Transverse colon (tissue), 4 donors: ENCODE measurements at regions not wholly inside any gene's neighbourhood (a gene's known extent, or its start where the extent isn't known, plus 50 kb on each side); places are given as distances from the start of the nearest gene placed in this dataset.
A peak's percentile ranks its signal among the peaks of the same experiment; 100 is the strongest.

Source experiments
- DNase-seq: peaks from one replicate; pipeline ENCODE4 v3.0.0-alpha.2; 2019
- H3K27ac ChIP-seq, 4 donors: fragments of 200-600 bp; sonication (generic); 2 replicates each; pipeline ENCODE4 v1.5.1; 2016 to 2018; ENCODE audit warnings: inconsistent platforms in 4 of 4
- H3K27me3 ChIP-seq: fragments of 200-600 bp; sonication (generic); 2 replicates; pipeline ENCODE4 v1.5.1; 2017; ENCODE audit warnings: inconsistent platforms
- H3K36me3 ChIP-seq, 4 donors: fragments of 200-600 bp; sonication (generic); 2 replicates each; pipeline ENCODE4 v1.5.1; 2017 to 2019; ENCODE audit warnings: inconsistent platforms in 4 of 4
- H3K4me1 ChIP-seq, 4 donors: fragments of 200-600 bp; sonication (generic); 2 replicates each; pipeline ENCODE4 v1.5.1; 2017 to 2020; ENCODE audit warnings: inconsistent platforms in 4 of 4
- H3K4me3 ChIP-seq, 4 donors: fragments of 200-600 bp; sonication (generic); 1 replicate in 1 of 4; 2 replicates in 3 of 4; pipeline versions ENCODE4 v1.5.1 to v1.6.1; 2017 to 2019; ENCODE audit warnings: inconsistent platforms in 4 of 4
- H3K9me3 ChIP-seq, 2 donors: fragments of 200-600 bp; sonication (generic); 2 replicates each; pipeline ENCODE4 v1.5.1; 2017 to 2019; ENCODE audit warnings: inconsistent platforms in 2 of 2
- CTCF ChIP-seq, 5 experiments: fragments of 200-600 bp in 3 of 5; fragments of 450-650 bp in 2 of 5; sonication (generic) in 3 of 5; IDR thresholded peaks; 1 replicate in 2 of 5; 2 replicates in 3 of 5; pipeline ENCODE4 v1.5.1; 2016 to 2017; ENCODE audit warnings: antibody characterized with exemption in 5 of 5, inconsistent platforms in 3 of 5, mild to moderate bottlenecking in 2 of 5, moderate library complexity in 1 of 5
- EP300 ChIP-seq: sonication (generic); formaldehyde crosslinking; IDR thresholded peaks from one replicate; pipeline ENCODE4 v1.6.1; 2017; ENCODE audit warnings: antibody characterized with exemption, low read depth
- POLR2A ChIP-seq: fragments of 450-650 bp; IDR thresholded peaks from one replicate; pipeline ENCODE4 v1.6.1; 2016; ENCODE audit warnings: antibody characterized with exemption, mild to moderate bottlenecking, moderate library complexity
- POLR2AphosphoS5 ChIP-seq, 3 donors: sonication (generic); formaldehyde crosslinking; IDR thresholded peaks; one replicate each; pipeline ENCODE4 v1.6.1; 2016; ENCODE audit warnings: antibody characterized with exemption in 3 of 3
- WGBS, 2 donors: methylation state at CpG; one replicate each; pipeline ENCODE4 v1.1.5; 2018; ENCODE audit warnings: low coverage in 1 of 2; 5-methylcytosine and 5-hydroxymethylcytosine counted together
- in situ Hi-C, 4 donors: fragments of 200-750 bp; cut with MboI; loops; one replicate each; pipeline versions ENCODE4 v1.15.0 to v1.15.1; 2017; ENCODE audit warnings: low sequenced_read_pairs in 3 of 4, low pct_ligation_motif_present in 1 of 4, low pct_unique_long_range_greater_than_20kb in 1 of 4
- intact Hi-C: fragments of 100-400 bp; cut with DNase I; formaldehyde crosslinking; loops from one replicate; pipeline ENCODE4 v1.15.1; 2023; ENCODE audit warnings: low total_unique reads
- small RNA-seq, 4 donors: library from RNA; depleted of rRNA; stranded (forward); fragments of <200 nt; gene quantifications; one replicate each; pipeline ENCODE3, GENCODE V24; 2016

- H3K27me3 ChIP-seq = no peaks in the 10 kb centered on the region
- H3K27ac ChIP-seq = no peak overlapping the region
- 54 to 78% methylated on average over 1 of the region's 1 CpG for WGBS, 2 donors
- TF ChIP-seq EP300 (no peak), CTCF (IDR thresholded peaks at IDR 0.05) (peak in 4 of 5 experiments; percentile 21 to 32 (median 30)), POLR2AphosphoS5 (IDR thresholded peaks at IDR 0.05) (no peak)
- DNase-seq = no peak
- no peaks in the 10 kb centered on the region for H3K9me3 ChIP-seq
- peaks cover 0 to 5% (median under 1%) of the 10 kb centered on the region in 4 donors for H3K4me1 ChIP-seq
- no peaks in the 10 kb centered on the region for H3K36me3 ChIP-seq
- in situ Hi-C loops = no loop called here
- H3K4me3 ChIP-seq = no peak overlapping the region
- intact Hi-C loops = no loop called here
These were observed 53.0 kb upstream of the KITLG start for GRCh38 chr12:88633312-88633711.

GRCh38 chr12:88630561-88630960 is 50.3 kb upstream of the KITLG start:
- Histone ChIP-seq H3K4me3 (no peak overlapping the region), H3K36me3 (no peaks in the 10 kb centered on the region), H3K9me3 (no peaks in the 10 kb centered on the region), H3K27me3 (no peaks in the 10 kb centered on the region), H3K27ac (no peak overlapping the region), H3K4me1 (peaks cover 0 to 5% (median 0%) of the 10 kb centered on the region in 4 donors)
- in situ Hi-C loops = no loop called here
- DNase-seq = no peak
- TF ChIP-seq POLR2A (no peak), CTCF (IDR thresholded peaks at IDR 0.05) (no peak), POLR2AphosphoS5 (IDR thresholded peaks at IDR 0.05) (no peak), EP300 (no peak)
- intact Hi-C loops = no loop called here

Small RNA genes lying in the stretch of these regions (small RNA-seq; reads per million reads assigned to genes)
- gene RNU7-120P = 0 reads per million in 4 donors
